ENCODE measurements at regions not wholly inside any gene's neighbourhood (a gene's known extent, or its start where the extent isn't known, plus 50 kb on each side); places are given as distances from the start of the nearest gene placed in this dataset.

DNA sequence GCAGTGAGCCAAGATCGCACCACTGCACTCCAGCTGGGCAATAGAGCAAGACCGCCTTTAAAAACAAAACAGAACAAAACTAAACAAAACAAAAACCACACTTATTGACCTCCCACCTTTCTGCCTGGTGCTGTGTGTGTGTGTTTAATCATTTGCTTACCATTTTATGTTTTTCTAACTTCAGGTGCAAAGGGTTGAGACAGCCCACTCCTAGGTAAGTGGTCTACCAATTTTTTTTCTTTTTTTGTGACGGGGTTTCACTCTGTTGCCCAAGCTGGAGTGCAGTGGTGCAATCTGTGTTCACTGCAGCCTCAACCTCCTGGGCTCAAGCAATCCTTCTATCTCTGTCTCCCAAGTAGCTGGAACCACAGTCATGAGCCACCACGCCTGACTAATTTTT lies 65.8 kb downstream of the SALL1 start:
- no peak for DNase-seq

DNA sequence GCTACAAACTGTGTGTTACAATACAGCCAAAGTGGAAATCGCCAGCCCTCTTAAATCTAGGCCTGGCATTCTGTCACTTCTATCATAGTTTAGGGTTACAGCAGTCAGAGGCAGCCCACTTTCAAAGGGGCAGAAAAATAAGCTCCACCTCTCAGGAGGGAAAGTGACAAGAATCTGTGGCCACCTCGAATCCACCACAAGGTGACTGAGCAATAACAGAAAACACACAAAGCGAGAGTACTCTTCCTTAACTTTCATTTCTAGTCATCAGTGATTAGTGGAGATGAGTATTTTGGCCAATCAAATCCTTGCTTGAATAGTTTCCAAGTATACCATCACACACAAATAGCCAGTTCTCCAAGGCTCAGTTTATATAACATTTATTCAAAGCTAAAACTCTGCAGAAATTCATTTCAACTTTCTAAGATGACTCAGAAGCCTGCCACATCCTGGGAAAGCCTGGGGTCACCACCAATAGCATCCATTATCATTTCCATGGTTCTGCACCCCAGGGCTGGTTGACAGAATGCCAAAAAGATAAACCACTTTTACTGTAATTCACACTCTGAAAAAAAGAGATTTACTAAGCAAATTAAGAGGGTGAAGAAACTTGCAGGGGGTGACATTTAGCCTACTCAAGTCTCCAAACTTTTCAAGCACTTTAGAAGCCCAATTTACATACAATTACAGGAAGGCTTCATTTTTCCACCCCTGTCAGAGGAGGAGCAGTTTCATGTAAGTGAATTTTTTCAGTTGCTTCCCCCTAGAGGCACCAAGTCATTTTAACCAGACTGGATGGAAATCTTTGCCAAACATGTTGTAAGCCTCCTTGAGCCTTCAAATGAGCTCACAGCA lies 66.8 kb downstream of the SALL1 start:
- no peak for DNase-seq

DNA sequence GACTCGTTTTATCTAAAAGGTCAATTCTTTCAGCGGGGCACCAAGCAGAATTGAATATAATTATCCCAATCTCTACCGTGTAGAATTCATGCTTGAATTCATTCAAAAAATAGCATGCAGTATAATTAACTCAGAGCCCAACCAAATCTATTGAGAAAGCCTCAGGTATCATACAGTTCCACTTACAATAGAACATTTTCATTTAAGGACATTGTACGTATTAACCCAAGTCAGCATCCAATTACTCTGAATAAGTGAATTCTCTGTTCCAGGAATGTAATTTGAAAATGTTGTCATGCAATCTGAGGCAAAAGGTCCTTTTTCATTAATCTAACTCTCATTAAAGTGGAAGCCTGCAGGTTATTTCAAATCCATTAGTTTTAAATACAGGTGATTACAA lies 78.5 kb downstream of the SALL1 start:
- DNase-seq, result peak; percentile 35

DNA sequence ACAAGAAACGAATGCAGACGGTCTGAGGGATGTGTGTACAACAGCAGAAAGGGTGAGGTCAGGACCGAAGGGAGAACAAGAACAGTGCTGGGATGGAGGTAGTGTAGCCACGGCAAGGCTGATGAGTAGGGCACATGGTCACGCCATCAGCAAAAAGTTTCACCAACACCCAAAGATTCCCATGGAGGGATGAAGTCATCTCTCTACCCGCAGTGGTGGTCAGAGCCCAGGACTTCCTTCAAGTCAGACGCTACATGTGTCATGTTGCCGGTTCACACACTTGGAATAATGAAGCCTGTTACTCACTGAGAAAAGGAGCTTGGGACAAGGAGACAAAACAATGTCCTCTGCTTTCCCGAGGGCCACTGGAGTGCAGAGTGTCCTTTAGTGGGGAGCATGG lies 79.7 kb downstream of the SALL1 start:
- DNase-seq, result no peak

DNA sequence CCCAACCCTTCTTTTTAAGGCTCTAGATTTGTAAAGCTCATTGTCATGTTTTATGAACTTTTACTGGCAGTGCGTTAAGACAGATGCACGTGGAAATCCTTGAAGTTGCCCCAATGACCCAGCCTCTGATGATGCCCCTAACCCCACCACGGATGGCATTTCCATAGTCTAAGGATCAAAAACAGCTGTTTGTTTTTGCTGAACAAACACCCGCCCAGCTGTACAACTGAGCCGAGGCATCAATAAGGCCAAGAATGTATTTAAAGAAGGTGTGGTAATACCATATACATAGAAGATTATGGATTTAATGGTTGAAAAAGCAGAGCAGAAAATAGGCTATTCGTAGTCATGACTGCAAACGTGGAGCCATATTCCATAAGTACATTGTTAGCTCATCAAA lies 83.7 kb downstream of the SALL1 start:
- no peak for DNase-seq

DNA sequence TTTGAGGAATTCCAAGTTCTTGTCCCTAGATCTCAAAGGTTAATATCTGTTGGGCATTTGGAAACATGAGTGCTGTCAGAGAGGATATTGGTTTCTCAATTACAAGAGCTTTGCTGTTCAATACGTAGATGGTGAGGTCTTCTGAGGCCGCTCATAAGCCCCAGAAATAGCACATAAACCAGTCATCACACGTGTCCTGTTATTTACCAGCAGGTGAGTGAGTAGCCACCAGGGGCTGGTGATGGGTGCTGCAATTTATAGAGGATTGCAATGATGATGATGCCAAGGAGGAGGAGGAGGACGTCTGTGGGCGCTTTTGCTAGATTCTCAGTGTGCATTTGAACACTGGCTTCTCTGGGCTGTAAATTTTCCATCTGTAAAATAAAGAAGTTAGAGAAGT lies 89.0 kb downstream of the SALL1 start:
- DNase-seq, result peak; percentile 39

DNA sequence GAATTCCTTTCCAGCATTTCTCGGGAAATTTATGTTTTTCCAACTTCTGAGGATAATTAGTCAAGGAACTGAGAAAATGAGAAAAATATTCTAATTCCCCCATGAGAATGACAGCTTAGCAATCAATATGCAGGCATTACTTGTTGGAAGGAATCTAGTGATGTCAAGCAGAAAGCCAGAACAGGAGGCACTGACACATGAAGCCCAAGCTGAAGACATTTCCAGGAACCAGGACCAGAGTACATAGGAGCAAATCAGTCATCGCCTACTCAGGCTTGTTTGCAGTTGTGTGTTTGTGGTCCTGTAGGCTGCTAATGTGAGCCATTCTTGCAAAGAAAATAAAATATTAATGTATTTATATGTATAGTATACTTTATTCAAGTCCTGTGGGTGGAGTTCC lies 89.7 kb downstream of the SALL1 start:
- no peak for DNase-seq

DNA sequence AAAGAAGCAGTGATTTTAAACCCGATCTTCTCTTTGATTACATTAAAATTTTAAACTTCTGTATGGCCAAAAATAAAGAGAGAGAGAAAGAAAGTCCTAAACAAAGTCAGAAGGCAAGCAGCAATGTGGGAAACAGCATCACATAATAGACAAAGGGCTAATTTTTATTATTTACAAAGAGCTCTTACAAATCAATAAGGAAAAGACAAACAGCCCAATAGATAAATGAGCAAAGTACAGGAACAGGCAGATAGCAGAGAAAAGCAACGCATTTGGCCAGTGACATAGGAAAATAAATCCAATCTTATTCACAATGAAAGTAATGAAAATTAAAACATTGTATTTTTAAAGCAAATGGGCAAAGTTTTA lies 93.1 kb downstream of the SALL1 start:
- no peak for DNase-seq

DNA sequence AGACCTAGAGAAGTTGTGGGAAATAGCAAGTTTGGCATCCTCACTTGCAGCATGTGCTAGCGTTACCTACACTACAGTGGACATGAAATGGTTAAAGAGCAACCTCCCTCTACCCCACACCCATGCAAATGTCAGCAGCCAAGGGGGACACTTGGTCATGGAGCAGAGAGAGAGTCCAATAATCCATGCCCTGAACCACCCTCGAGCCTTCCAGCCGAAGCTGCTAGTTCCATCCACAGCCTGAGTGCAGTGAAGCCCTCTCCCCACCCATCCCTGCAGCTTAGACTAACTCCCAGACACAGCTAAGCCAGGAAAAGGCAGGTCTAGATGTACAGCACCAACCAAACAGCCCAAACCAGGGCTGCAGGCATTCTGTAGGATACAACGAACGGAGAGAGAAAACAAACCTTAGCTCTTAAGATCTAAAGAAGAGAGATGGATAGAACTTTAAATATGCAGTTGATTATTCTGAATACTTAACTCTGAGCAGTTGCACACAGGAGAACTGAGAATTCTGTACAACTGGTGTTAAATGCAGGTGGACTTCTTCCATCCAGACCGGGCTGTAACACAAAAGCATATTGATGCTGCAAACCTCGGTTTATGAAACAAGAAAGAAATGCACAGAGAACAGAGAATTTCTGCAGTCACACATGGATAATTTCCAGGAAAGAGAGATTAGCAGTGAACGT lies 93.8 kb downstream of the SALL1 start:
- no peak for DNase-seq

DNA sequence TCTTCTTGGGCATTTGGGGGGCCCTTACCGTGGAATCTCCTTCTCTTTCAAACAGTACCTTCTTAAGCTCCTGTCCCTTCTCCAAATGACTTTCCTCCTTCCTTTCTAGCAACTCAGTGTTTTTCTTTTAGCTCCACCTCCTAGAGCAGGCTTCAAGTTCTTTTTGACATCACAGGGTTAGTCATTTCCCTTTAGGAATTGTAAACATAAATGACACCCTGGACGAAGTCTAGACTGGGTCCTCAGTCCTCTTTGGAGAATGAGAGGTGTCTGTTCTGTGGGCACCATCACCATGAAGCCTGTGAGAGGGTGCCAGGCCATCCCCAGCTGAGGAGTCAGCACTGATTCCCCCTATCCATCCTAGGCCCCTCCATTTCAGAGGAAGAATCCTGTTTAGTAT lies 94.7 kb downstream of the SALL1 start:
- no peak for DNase-seq

DNA sequence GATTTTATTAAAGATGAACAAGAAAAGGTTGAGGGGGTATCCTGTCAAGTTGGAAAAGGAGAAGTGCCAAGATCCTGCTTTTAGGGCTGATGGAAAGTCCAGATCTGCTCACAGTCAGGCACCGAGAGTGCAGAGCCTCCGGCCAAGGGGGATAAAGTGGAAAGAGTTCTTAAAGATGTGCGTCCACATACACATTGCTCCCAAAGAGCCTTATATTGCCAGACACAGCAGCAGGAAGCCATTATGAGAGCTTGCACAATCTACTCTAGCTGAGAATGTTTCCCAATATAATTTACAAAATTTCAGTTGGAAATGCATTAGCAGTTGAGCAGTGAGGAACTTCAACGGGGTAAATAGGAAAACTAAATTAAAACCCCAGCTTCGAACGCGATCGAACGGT lies 95.6 kb downstream of the SALL1 start:
- no peak for DNase-seq

DNA sequence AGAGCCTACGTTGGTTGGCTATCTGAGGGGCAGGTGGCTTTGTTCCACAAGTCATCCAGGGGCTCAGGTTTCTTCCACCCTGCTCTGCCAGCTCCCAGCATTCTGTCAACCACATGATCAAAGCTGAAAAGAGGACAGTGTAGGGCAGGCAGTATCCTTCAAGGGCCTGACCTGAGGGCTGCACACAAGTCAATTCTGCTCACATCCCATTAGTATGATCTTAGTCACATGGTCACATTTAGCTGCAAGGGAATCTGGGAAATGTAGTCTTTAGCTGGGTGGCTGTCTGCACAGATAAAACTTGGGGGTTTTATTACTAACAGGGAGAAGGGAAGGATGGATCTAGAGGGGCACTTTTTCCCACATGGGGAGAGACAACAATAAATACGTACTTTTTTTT lies 97.3 kb downstream of the SALL1 start:
- peak; percentile 36 for DNase-seq

DNA sequence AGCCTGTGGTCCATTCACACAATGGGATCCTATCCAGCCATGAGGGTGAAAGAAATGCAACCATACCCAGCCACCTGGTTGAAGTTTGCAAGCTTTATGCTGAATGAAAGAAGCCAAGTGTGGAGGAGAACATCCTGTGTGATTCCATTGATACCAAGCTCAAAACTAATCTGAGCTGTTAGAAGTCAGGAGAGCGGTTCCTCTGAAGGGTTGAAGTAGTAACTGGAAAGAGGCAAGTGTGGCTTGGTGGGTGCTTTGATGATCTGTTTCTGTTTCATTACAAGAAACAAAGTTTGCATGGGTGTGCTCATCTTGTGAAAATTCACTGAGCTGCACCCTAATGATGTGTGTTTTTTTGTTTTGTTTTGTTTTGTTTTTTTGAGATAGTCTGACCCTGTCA lies 99.4 kb downstream of the SALL1 start:
- DNase-seq, result no peak

DNA sequence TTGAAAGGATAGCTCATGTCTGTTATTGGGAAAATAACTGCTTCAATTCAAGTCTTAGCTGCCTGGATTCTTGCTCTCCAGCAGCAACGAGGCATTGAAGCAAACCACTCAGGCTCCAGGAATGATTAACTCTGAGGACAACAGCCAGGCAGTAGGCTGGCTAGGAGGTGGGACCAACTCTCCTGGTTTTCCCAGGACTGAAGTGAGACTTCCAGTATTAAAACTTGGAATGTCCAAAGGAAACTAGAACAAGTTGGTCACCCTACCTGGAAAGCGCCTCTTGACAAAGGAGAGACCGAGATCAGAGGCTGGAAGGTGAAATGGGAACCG lies 100.7 kb downstream of the SALL1 start:
- no peak for DNase-seq

DNA sequence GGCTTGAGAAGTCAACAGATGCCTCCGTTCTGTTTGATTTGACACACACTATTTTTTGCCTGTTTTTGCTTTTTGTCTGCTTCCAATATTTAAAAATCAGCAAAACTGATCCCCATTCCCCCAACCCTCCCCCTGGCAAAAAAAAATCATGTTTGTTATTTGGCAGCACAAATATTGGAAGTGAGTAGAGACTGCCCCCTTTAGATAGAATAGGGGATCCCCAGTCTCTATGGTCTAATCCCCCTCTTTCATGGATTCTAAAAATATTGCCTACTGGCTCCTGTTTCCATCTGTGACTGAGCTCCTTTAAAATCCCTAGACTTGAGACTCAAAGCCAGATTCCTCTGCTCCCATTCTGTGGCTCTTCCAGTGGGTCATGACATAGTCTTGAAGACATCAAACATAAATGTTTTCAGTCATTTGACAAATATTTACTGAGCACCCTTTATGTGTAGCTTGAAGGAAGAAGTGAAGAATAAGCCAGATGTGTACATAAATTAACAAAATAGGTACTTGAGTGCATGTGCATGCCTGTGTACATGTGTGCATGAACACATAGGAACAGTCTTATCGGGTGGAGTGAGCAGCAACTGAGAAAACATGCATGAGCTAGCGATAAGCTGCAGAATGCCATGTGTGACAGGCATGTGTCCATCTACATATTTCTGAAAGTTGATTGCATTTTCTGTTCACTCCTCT lies 101.2 kb downstream of the SALL1 start:
- DNase-seq, result peak; percentile 2

DNA sequence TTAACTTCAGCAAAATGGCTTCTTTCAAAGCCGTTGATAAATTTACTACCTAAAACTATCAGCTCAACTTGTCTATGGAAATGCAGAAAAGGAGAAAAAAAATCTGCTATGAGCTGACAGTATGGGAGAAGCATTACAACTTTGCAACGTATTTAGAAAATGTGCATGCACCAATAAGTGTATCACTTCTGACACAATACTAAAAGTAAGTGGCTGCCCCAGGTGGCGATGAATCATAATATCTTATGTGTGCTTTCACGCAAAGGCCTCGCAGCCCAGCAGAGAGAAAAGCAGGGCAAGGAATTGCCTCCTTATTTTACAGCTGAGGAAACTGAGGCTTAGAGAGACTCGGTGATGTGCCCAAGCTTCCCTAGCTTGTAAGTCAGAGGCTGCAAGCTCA lies 101.8 kb downstream of the SALL1 start:
- no peak for DNase-seq

DNA sequence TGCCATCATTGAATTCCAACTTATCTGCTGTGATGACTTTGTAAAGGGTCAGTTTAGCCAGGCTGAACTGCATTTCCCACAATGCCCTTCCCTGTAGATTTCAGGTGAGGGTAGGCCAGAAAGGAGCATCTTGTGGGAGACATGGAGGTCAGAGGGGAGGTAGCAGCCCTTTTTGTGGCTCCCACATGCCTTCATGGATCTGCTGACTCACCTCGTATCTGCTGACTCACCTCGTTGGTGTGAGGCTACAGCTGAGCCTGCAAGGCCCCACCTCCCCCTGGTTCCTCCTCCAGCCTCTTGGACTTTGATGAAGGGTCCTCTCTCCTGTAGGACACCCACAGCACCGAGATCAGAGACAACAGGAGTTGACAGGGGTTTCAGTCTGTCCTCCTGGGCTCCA lies 102.5 kb downstream of the SALL1 start:
- no peak for DNase-seq

DNA sequence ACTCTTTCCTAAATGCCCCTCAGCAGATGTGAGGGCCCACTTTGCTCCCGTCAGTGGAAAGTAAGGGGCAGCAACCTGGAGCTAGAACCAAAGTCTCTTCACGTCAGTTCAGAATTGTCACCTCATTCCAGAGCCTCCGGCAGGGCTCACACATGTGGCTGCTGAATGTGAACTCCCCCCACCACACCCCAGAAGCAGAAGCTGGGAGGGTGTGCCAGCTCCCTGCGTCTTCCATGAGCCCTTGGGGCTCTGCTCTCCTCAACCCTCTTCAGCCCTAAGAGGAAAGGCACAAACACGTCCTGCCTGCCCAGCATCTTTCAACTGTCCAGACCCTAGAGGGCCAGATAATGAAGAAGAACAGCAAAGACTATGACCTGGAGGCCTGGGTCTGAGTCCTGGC lies 105.3 kb downstream of the SALL1 start:
- no peak for DNase-seq

DNA sequence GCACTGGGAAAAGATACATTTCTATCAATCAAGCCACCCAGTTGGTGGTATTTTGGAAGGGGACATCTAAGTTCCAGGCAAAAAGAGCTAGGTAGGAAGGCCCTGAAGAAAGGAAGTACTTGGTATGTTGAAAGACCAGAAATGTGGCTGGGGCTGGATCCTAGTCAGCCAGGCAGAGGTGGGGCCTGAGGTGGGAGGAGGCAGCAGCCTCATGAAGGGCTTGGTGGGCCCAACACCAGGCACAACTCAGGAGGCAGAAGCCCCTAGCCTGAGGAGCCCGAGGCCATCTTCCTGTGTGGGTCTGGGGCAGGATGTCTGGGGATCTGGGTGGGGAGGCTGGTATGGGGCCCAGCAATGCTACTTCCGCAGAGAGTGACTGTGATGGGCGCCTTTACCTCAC lies 105.9 kb downstream of the SALL1 start:
- no peak for DNase-seq

DNA sequence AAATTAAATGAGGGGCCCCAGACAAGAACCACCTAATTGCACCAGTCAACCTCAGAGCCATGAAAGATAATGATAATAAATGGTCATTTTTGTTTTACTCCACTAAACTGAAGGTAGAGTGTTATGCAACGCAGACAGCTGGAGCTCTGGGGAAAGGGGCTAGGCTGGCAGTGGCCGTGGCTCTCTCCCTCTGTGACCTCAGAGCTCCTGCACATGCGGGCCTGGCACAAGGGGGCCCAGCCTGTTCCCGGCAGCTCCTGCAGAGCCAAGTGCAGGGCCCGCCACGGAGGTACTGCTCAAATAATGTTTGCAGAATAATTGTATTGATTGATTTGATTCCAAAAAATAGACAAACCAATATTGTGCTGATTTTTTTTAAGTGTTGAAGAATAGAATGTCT lies 109.5 kb downstream of the SALL1 start:
- no peak for DNase-seq

DNA sequence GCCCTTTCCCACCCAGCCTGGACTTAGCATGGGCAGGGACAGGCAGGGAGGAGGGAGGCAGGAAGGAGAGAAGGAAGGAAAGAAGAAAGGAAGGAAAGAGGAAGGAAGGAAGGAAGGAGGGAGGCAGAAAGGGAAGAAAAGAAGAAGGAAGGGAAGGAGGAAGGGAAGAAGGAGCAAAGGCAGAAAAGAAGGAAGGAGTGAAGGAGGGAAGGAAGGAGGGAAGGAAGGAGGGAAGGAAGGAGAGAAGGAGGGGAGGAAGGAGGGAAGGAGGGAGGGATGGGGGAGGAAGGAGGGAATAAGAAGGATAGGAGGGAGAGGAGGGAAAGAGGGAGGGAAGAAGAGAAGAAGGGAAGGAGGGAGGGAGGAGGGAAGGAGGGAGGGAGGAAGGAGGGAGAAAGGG lies 110.4 kb downstream of the SALL1 start:
- no peak for DNase-seq

DNA sequence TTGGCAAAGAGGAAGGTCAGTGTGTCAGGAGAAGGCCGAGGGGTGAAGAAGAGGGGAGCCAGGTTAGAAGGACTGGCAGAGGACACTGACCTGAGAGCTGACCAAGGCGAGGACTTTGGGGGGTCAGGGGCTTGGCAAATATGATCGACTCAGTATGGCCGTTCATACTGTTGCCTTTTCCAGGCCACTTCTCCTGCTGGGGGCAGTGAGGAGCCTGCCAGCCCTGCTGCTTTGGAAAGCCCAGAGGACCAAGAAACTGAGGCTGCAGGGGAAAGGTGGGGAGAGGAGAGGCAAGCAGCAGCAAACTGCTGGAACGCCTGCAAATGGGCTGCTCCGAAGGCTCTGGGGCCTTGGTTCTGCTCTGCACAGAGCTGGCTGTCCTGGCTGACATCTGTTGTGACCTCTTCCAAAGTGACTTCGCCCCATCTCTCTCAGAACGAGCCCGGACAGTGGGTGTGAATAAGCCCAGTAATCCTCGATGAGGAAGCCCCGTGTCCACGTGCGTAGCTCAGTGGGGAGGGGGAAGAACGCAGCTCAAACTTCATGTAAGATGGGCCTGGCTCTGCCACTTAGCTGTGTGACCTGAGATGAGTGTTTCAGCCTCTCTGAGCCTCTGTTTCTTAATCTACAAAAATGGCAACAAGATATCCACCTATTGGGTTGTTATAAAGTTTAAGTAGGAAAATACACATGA lies 111.3 kb downstream of the SALL1 start:
- no peak for DNase-seq

DNA sequence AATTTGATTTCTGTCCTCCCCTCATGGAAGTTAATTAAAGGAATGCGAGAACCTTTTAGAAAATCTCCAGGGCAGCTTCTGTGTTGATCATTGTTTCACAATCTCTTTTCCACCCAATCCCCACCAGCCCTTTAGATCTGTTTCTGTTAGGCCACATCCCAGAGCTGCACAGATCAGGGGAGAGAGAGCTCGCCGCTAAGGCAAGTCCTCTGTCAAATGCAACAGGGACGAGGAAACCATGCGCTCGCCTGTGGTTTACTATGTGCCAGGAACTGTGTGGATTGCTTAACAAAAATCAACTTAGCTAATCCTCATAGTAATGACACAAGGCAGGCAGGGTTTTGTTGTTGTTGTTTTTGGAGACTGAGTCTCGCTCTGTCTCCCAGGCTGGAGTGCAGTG lies 115.4 kb downstream of the SALL1 start:
- DNase-seq, result no peak

DNA sequence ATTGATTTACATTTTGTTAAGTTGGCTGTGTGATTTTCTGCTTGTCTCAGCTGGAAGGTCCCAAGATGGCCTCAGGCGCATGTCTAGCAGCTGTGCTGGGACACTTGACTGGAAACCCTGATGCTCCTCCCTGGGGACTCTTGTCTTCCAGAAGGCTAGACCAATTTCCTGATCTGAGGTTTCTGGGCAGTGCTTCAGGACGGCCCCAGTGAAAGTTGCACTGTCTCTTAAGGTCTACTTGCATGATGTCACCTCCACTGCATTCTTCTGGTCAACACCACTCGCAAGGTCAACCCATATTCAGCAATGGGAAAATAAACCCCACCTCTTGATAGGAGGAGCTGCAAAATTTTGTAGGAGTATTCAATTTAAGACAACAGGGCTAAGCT lies 116.0 kb downstream of the SALL1 start:
- DNase-seq, result no peak

Measured in NCI-H146 (cell line).